H1 (cell line): ENCODE measurements at regions not wholly inside any gene's neighbourhood (a gene's known extent, or its start where the extent isn't known, plus 50 kb on each side); places are given as distances from the start of the nearest gene placed in this dataset.
A peak's percentile ranks its signal among the peaks of the same experiment; 100 is the strongest.

Experiments
- CTCF ChIA-PET: fragments of 300-600 bp; sonication (Branson Sonifier 250); formaldehyde crosslinking; loops from one replicate; lab custom pipeline; 2021; ENCODE audit not compliant: partially characterized antibody; lab: Charles Lee
- POLR2A ChIA-PET: fragments of 300-600 bp; sonication (Branson Sonifier 250); formaldehyde crosslinking; loops from one replicate; lab custom pipeline; 2021; ENCODE audit warnings: inconsistent platforms; ENCODE audit not compliant: partially characterized antibody; lab: Charles Lee
- DNase-seq, 2 experiments: peaks; one replicate each; pipeline versions ENCODE4 v3.0.0 to v3.0.0-alpha.2; 2010 to 2022; ENCODE audit warnings: low spot score in 2 of 2, low read depth in 1 of 2, mixed read lengths in 1 of 2
- FAIRE-seq: peaks from 2 replicates; lab custom pipeline; 2011; peaks lifted over from hg19 to GRCh38; lab: Jason Lieb, UNC
- H2AFZ ChIP-seq: 2 replicates; pipeline ENCODE4 v1.8.1; 2012; ENCODE audit warnings: low read length, inconsistent platforms
- H2AK5ac ChIP-seq: 2 replicates; pipeline ENCODE4 v1.6.1; 2013; ENCODE audit warnings: low read depth, low read length
- H2BK120ac ChIP-seq: replicated peaks from 2 replicates; pipeline ENCODE3; 2013; ENCODE audit warnings: low read depth, low read length, inconsistent platforms
- H2BK12ac ChIP-seq: 2 replicates; pipeline ENCODE4 v1.6.1; 2013; ENCODE audit warnings: low read depth, low read length
- H2BK15ac ChIP-seq: 2 replicates; pipeline ENCODE4 v1.6.1; 2013; ENCODE audit warnings: low read length
- H2BK20ac ChIP-seq: 2 replicates; pipeline ENCODE4 v1.6.1; 2013; ENCODE audit warnings: low read length
- H2BK5ac ChIP-seq: 2 replicates; pipeline ENCODE4 v1.6.1; 2013; ENCODE audit warnings: low read depth, low read length
- H3K14ac ChIP-seq: 2 replicates; pipeline ENCODE4 v1.6.1; 2013; ENCODE audit warnings: inconsistent platforms; ENCODE audit not compliant: insufficient read length
- H3K18ac ChIP-seq: 2 replicates; pipeline ENCODE4 v1.6.1; 2013; ENCODE audit warnings: low read length; ENCODE audit errors: extremely low read depth
- H3K23ac ChIP-seq: 2 replicates; pipeline ENCODE4 v1.6.1; 2013; ENCODE audit warnings: inconsistent platforms; ENCODE audit not compliant: insufficient read length
- H3K23me2 ChIP-seq: 2 replicates; pipeline ENCODE4 v1.6.1; 2013; ENCODE audit warnings: low read depth, low read length
- H3K27ac ChIP-seq: 2 replicates; pipeline ENCODE4 v1.6.1; 2011; ENCODE audit warnings: low read depth, low read length, inconsistent platforms
- H3K27me3 ChIP-seq, 4 experiments: replicated peaks in 1 of 4; 1 replicate in 1 of 4; 2 replicates in 3 of 4; pipeline versions ENCODE4 v1.6.1 to v1.8.1; 2011 to 2013; ENCODE audit warnings: low read length in 3 of 4, mild to moderate bottlenecking in 3 of 4, inconsistent platforms in 2 of 4, mixed read lengths in 2 of 4, moderate library complexity in 1 of 4; ENCODE audit not compliant: control insufficient read depth in 3 of 4, insufficient read depth in 3 of 4; ENCODE audit errors: extremely low read depth in 1 of 4
- H3K36me3 ChIP-seq, 4 experiments: 2 replicates each; pipeline versions ENCODE4 v1.6.1 to v1.8.1; 2011 to 2013; ENCODE audit warnings: mild to moderate bottlenecking in 4 of 4, low read length in 3 of 4, moderate library complexity in 2 of 4, control low read depth in 1 of 4, inconsistent platforms in 1 of 4; ENCODE audit not compliant: insufficient read depth in 4 of 4, control insufficient read depth in 2 of 4
- H3K4ac ChIP-seq: replicated peaks from 2 replicates; pipeline ENCODE3; 2013; ENCODE audit warnings: low read length, low read depth, mixed read lengths, inconsistent platforms; ENCODE audit not compliant: insufficient read length
- H3K4me1 ChIP-seq, 4 experiments: replicated peaks in 1 of 4; 1 replicate in 1 of 4; 2 replicates in 3 of 4; pipeline versions ENCODE4 v1.6.1 to v1.8.1; 2011 to 2013; ENCODE audit warnings: low read length in 3 of 4, inconsistent platforms in 2 of 4, mixed read lengths in 1 of 4; ENCODE audit not compliant: insufficient read depth in 4 of 4, control insufficient read depth in 3 of 4
- H3K4me2 ChIP-seq, 2 experiments: 2 replicates each; pipeline versions ENCODE4 v1.6.1 to v1.8.1; 2011 to 2013; ENCODE audit warnings: low read depth in 2 of 2, low read length in 2 of 2, control low read depth in 1 of 2, inconsistent platforms in 1 of 2, mild to moderate bottlenecking in 1 of 2; ENCODE audit not compliant: insufficient read depth in 1 of 2
- H3K4me3 ChIP-seq, 4 experiments: fragments of 200-600, 300-600 bp in 1 of 4; sonication (generic), shearing (Covaris generic), sonication (Bioruptor Twin) in 1 of 4; 2 replicates each; pipeline versions ENCODE4 v1.5.1 to v1.8.1; 2011 to 2016; ENCODE audit warnings: low read length in 4 of 4, low read depth in 3 of 4, control low read depth in 2 of 4, inconsistent platforms in 2 of 4, mild to moderate bottlenecking in 2 of 4, mixed read lengths in 1 of 4, moderate library complexity in 1 of 4; ENCODE audit not compliant: insufficient read depth in 2 of 4; ENCODE audit errors: extremely low read depth in 1 of 4
- H3K56ac ChIP-seq: replicated peaks from 2 replicates; pipeline ENCODE3; 2013; ENCODE audit warnings: low read depth, mild to moderate bottlenecking, mixed read lengths, low read length, inconsistent platforms; ENCODE audit not compliant: insufficient read length
- H3K79me1 ChIP-seq: 2 replicates; pipeline ENCODE4 v1.6.1; 2013; ENCODE audit warnings: low read depth, low read length, control low read depth
- H3K79me2 ChIP-seq, 2 experiments: 2 replicates each; pipeline versions ENCODE4 v1.6.1 to v1.8.1; 2012 to 2013; ENCODE audit warnings: low read length in 2 of 2, mild to moderate bottlenecking in 2 of 2, inconsistent platforms in 1 of 2; ENCODE audit not compliant: insufficient read depth in 2 of 2, control insufficient read depth in 1 of 2
- H3K9ac ChIP-seq, 4 experiments: replicated peaks in 1 of 4; 1 replicate in 1 of 4; 2 replicates in 3 of 4; pipeline versions ENCODE4 v1.6.1 to v1.8.1; 2011 to 2013; ENCODE audit warnings: low read depth in 3 of 4, low read length in 3 of 4, control low read depth in 2 of 4, mild to moderate bottlenecking in 2 of 4, moderate library complexity in 2 of 4, inconsistent platforms in 1 of 4; ENCODE audit errors: extremely low read depth in 1 of 4
- H3K9me3 ChIP-seq, 2 experiments: 2 replicates each; pipeline versions ENCODE4 v1.6.1 to v1.8.1; 2012 to 2013; ENCODE audit warnings: mild to moderate bottlenecking in 2 of 2, moderate library complexity in 2 of 2, control low read depth in 1 of 2, inconsistent platforms in 1 of 2, low read depth in 1 of 2, low read length in 1 of 2, mixed read lengths in 1 of 2; ENCODE audit not compliant: insufficient read depth in 2 of 2
- H4K20me1 ChIP-seq, 2 experiments: replicated peaks in 1 of 2; 2 replicates each; pipeline versions ENCODE3 to v1.8.1; 2011 to 2013; ENCODE audit warnings: inconsistent platforms in 2 of 2, low read length in 2 of 2, mild to moderate bottlenecking in 1 of 2; ENCODE audit not compliant: insufficient read depth in 2 of 2, control insufficient read depth in 1 of 2
- H4K5ac ChIP-seq: 2 replicates; pipeline ENCODE4 v1.6.1; 2013; ENCODE audit warnings: low read length, low read depth, mixed read lengths, inconsistent platforms; ENCODE audit not compliant: insufficient read length
- H4K8ac ChIP-seq: 2 replicates; pipeline ENCODE4 v1.8.0; 2013; ENCODE audit warnings: mild to moderate bottlenecking, moderate library complexity, low read length, inconsistent platforms; ENCODE audit not compliant: insufficient read depth; ENCODE audit errors: extremely low read depth
- H4K91ac ChIP-seq: replicated peaks from 2 replicates; pipeline ENCODE3; 2013; ENCODE audit warnings: low read length, mixed read lengths, inconsistent platforms; ENCODE audit not compliant: insufficient read length
- CREB1 ChIP-seq: IDR thresholded peaks from 2 replicates; pipeline ENCODE4 v1.6.1; 2012; ENCODE audit warnings: inconsistent platforms
- JUND ChIP-seq: IDR thresholded peaks from 2 replicates; pipeline ENCODE4 v1.6.1; 2011; ENCODE audit warnings: mild to moderate bottlenecking, improper control_type of control experiment, low read length
- TBP ChIP-seq: IDR thresholded peaks from 2 replicates; pipeline ENCODE4 v1.6.1; 2011; ENCODE audit warnings: low read depth, low read length, improper control_type of control experiment
- TEAD4 ChIP-seq: IDR thresholded peaks from 2 replicates; pipeline ENCODE4 v1.6.1; 2012; ENCODE audit warnings: low read depth, low read length, inconsistent platforms, mixed read lengths
- WGBS, 2 experiments: shearing (Covaris generic) in 1 of 2; methylation state at CpG; one replicate each; pipeline versions ENCODE4 v1.1.6 to v1.1.7; 2013 to 2015; ENCODE audit warnings: low lambda C conversion rate in 2 of 2, mixed read lengths in 2 of 2, inconsistent platforms in 1 of 2, low coverage in 1 of 2, missing lambda C conversion rate in 1 of 2; ENCODE audit not compliant: insufficient replicate concordance in 2 of 2, insufficient coverage in 1 of 2, insufficient read length in 1 of 2; ENCODE audit errors: extremely low coverage in 1 of 2, missing lambda C conversion rate in 1 of 2; 5-methylcytosine and 5-hydroxymethylcytosine counted together

- no peak overlapping the region for H2BK120ac ChIP-seq
- peak overlapping the region; percentile 44 for H4K5ac ChIP-seq
- no peak overlapping the region for H2AK5ac ChIP-seq
- H2AFZ ChIP-seq, result peak overlapping the region; percentile 60
- no peak overlapping the region for H2BK20ac ChIP-seq
- no peaks in the 10 kb centered on the region for H3K27me3 ChIP-seq
- no peak overlapping the region for H3K56ac ChIP-seq
- no peaks in the 10 kb centered on the region for H3K79me2 ChIP-seq
- no peak overlapping the region for H3K4ac ChIP-seq
- no peaks in the 10 kb centered on the region for H3K23me2 ChIP-seq
- ChIA-PET CTCF (interaction anchor here (0.6 kb wide), 1 partner anchor 62 kb away, joined by 3 read pairs; no protein-coding TSS in a partner anchor), POLR2A (no interaction called here)
- no peaks in the 10 kb centered on the region for H3K36me3 ChIP-seq
- FAIRE-seq (peak; percentile 71), DNase-seq (no peak)
- peaks cover 0 to 4% (median 0%) of the 10 kb centered on the region in 4 experiments; a peak in 1 of 7 replicates for H3K4me1 ChIP-seq
- H2BK5ac ChIP-seq, result no peak overlapping the region; the same call in 1 of the 2 replicates
- H4K8ac ChIP-seq, result no peak overlapping the region
- no peak overlapping the region for H3K14ac ChIP-seq
- H2BK12ac ChIP-seq, result no peak overlapping the region; the same call in 1 of the 2 replicates
- H3K9me3 ChIP-seq, result no peaks in the 10 kb centered on the region
- no peak overlapping the region for H3K4me3 ChIP-seq
- H3K4me2 ChIP-seq, result 0 out of 4 replicates have a peak overlapping the region, but pooled peaks of 1 of the 2 experiments have one; percentile 4
- no peaks in the 10 kb centered on the region for H3K79me1 ChIP-seq
- H3K27ac ChIP-seq, result no peak overlapping the region
- H3K23ac ChIP-seq, result no peak overlapping the region
- H3K9ac ChIP-seq, result no peak overlapping the region
- WGBS, 2 experiments, result 74% methylated on average over 2 of the region's 2 CpGs; no CpG with 5 or more reads in 1 of the 2 experiments
- no peak overlapping the region for H2BK15ac ChIP-seq
- H4K20me1 ChIP-seq, result no peaks in the 10 kb centered on the region
- no peak for TF ChIP-seq TBP
- TF ChIP-seq TEAD4, result 0 out of 2 replicates have a peak, but pooled peaks have one; percentile 44
- TF ChIP-seq CREB1, result no peak
- TF ChIP-seq JUND, result peak; percentile 85; the same call in 1 of the 2 replicates
- no peak overlapping the region for H3K18ac ChIP-seq
- no peak overlapping the region for H4K91ac ChIP-seq
These were observed 190.4 kb downstream of the OGFRL1 start for GRCh38 chr6:71478834-71479541.
